Ishikawa (cell line): ENCODE measurements at regions not wholly inside any gene's neighbourhood (a gene's known extent, or its start where the extent isn't known, plus 50 kb on each side); places are given as distances from the start of the nearest gene placed in this dataset.

Experiments used
- CEBPB ChIP-seq: IDR thresholded peaks from 2 replicates; pipeline ENCODE4 v1.6.1; 2012
- CREB1 ChIP-seq: IDR thresholded peaks from 2 replicates; pipeline ENCODE4 v1.6.1; 2012; ENCODE audit warnings: low read depth
- EGR1 ChIP-seq: IDR thresholded peaks from 2 replicates; pipeline ENCODE4 v1.6.1; 2012
- EP300 ChIP-seq: IDR thresholded peaks from 2 replicates; pipeline ENCODE4 v1.6.1; 2012; ENCODE audit warnings: borderline replicate concordance
- FOXM1 ChIP-seq: IDR thresholded peaks from 2 replicates; pipeline ENCODE4 v1.6.1; 2012; ENCODE audit warnings: low read depth, borderline replicate concordance
- NFIC ChIP-seq: IDR thresholded peaks from 2 replicates; pipeline ENCODE4 v1.6.1; 2012
- RAD21 ChIP-seq: IDR thresholded peaks from 2 replicates; pipeline ENCODE4 v1.6.1; 2012; ENCODE audit warnings: low read depth
- TAF1 ChIP-seq: IDR thresholded peaks from 2 replicates; pipeline ENCODE4 v1.6.1; 2012; ENCODE audit warnings: low read depth, mild to moderate bottlenecking
- TCF12 ChIP-seq: IDR thresholded peaks from 2 replicates; pipeline ENCODE4 v1.6.1; 2012; ENCODE audit warnings: low read depth
- TEAD4 ChIP-seq: IDR thresholded peaks from 2 replicates; pipeline ENCODE4 v1.6.1; 2012
- YY1 ChIP-seq: IDR thresholded peaks from 2 replicates; pipeline ENCODE4 v1.6.1; 2012; ENCODE audit warnings: low read depth
- ZBTB7A ChIP-seq: IDR thresholded peaks from 2 replicates; pipeline ENCODE4 v1.6.1; 2012; ENCODE audit warnings: low read depth
- TF ChIP-seq, protein P1 (sequence below): IDR thresholded peaks from 2 replicates; pipeline ENCODE4 v1.6.1; 2012; ENCODE audit warnings: low read depth, mild to moderate bottlenecking
- TF ChIP-seq, protein P2 (sequence below): IDR thresholded peaks from 2 replicates; pipeline ENCODE4 v1.6.1; 2012
- TF ChIP-seq, protein P3 (sequence below): IDR thresholded peaks from 2 replicates; pipeline ENCODE4 v1.6.1; 2012

DNA sequence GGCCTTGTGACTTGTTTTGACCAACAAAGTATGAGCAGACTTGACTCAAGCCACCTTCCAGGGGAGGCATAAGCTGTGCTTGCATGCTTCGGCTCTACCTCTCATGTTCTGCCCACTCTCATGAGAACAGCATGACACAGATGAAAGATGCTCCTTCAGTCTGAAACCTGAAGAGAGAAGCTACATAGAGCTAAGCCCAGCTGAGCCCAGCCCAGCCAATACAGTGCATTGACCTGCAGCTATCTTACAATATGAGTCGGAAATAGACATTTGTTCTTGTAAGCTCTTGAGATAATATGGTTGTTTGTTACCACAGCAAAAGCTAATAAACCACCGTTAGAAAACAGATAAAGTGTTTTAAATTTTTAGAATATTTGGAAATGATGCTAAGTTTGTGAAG lies 426.7 kb upstream of the PKDCC start:
- TF ChIP-seq TEAD4 (no peak), EP300 (no peak), TAF1 (no peak), FOXM1 (no peak), EGR1 (no peak), CREB1 (no peak), RAD21 (no peak), YY1 (no peak), NFIC (no peak), ZBTB7A (no peak), CEBPB (no peak), TCF12 (no peak)
- TF ChIP-seq, protein P1, sequence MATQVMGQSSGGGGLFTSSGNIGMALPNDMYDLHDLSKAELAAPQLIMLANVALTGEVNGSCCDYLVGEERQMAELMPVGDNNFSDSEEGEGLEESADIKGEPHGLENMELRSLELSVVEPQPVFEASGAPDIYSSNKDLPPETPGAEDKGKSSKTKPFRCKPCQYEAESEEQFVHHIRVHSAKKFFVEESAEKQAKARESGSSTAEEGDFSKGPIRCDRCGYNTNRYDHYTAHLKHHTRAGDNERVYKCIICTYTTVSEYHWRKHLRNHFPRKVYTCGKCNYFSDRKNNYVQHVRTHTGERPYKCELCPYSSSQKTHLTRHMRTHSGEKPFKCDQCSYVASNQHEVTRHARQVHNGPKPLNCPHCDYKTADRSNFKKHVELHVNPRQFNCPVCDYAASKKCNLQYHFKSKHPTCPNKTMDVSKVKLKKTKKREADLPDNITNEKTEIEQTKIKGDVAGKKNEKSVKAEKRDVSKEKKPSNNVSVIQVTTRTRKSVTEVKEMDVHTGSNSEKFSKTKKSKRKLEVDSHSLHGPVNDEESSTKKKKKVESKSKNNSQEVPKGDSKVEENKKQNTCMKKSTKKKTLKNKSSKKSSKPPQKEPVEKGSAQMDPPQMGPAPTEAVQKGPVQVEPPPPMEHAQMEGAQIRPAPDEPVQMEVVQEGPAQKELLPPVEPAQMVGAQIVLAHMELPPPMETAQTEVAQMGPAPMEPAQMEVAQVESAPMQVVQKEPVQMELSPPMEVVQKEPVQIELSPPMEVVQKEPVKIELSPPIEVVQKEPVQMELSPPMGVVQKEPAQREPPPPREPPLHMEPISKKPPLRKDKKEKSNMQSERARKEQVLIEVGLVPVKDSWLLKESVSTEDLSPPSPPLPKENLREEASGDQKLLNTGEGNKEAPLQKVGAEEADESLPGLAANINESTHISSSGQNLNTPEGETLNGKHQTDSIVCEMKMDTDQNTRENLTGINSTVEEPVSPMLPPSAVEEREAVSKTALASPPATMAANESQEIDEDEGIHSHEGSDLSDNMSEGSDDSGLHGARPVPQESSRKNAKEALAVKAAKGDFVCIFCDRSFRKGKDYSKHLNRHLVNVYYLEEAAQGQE: no peak
- TF ChIP-seq, protein P2, sequence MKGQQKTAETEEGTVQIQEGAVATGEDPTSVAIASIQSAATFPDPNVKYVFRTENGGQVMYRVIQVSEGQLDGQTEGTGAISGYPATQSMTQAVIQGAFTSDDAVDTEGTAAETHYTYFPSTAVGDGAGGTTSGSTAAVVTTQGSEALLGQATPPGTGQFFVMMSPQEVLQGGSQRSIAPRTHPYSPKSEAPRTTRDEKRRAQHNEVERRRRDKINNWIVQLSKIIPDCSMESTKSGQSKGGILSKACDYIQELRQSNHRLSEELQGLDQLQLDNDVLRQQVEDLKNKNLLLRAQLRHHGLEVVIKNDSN: no peak
- TF ChIP-seq, protein P3, sequence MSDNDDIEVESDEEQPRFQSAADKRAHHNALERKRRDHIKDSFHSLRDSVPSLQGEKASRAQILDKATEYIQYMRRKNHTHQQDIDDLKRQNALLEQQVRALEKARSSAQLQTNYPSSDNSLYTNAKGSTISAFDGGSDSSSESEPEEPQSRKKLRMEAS: no peak

DNA sequence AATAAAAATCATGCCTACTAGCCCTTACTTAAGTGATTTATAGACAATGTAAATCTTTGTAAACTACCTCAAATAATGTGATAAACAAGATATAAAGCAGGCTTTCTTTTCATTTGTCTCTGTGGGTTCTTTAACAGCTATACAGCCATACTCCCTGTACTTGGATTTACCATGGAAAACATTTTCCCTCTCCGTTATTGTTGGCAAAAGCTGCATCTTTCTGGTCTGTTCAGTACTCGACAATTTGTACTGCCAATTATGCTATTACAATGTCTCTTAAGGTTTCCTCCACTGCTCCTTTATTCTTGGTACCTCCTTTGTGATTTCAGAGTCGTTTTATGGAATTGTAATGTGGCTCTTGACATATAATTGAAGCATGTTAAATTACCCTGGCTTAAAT lies 426.3 kb upstream of the PKDCC start:
- TF ChIP-seq, protein P1: no peak
- TF ChIP-seq TEAD4 (no peak), ZBTB7A (no peak), CREB1 (no peak), TAF1 (no peak), EP300 (no peak), NFIC (no peak), FOXM1 (no peak), EGR1 (no peak), CEBPB (no peak), YY1 (no peak), RAD21 (no peak), TCF12 (no peak)
- TF ChIP-seq, protein P2: no peak
- TF ChIP-seq, protein P3: no peak

DNA sequence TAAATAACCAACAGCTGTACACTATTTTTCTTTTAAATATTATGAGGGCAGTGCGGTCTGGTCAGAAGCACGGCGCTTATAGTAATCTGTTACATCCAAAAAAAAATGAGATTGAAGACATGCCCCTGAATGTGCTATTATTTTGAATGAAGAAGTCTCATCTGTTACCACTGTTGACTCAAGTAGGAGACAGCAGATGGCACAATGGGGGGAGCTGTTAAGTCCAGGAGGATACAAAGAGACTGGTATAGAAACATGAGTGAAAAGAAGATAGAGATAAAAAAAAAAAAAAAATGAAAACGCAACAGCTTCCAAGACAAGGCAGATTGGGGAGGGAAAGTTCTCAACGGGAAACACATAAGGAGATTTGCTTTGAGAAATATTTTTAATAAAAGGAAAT lies 425.5 kb upstream of the PKDCC start:
- TF ChIP-seq FOXM1 (no peak), CEBPB (no peak), NFIC (no peak), EGR1 (no peak), EP300 (no peak), ZBTB7A (no peak), CREB1 (no peak), TAF1 (no peak), YY1 (no peak), TCF12 (no peak), RAD21 (no peak), TEAD4 (no peak)
- TF ChIP-seq, protein P2: no peak
- TF ChIP-seq, protein P3: no peak
- TF ChIP-seq, protein P1: no peak

DNA sequence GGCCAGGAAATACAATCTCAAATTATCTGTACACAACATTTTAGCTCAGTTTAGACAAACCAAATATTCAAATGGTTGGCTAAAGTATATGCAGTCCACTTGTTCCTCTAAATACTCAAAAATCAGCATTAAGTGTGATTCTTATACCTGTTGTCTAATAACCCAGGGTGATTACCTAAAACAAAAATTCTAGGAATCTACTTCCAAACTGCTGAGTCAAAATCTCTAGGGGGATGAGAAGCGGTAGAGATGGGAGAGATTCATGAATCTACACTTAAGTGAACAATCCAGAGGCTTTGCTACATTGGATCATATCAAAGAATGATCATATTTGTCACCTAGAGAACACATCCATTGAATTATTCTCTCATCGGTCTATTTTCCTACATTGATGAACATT lies 420.9 kb upstream of the PKDCC start:
- TF ChIP-seq ZBTB7A (no peak), YY1 (no peak), CEBPB (no peak), EP300 (no peak)
